Erythroblast (primary cell): ENCODE measurements at regions not wholly inside any gene's neighbourhood (a gene's known extent, or its start where the extent isn't known, plus 50 kb on each side); places are given as distances from the start of the nearest gene placed in this dataset.
"Not testable (repeated sequence)": the region's sequence is repeated elsewhere in the genome, so short reads cannot be mapped to it uniquely, and the experiment has no call there.

Experiments used
- DNase-seq, 2 experiments: peaks; one replicate each; lab custom pipeline; 2025; lab: John Stamatoyannopoulos, UW
- GATA1 ChIP-seq: IDR thresholded peaks from 2 replicates; pipeline ENCODE4 v1.6.1; 2011; ENCODE audit warnings: low read depth, mild to moderate bottlenecking, control low read depth, low read length, moderate library complexity
- POLR2A ChIP-seq: IDR thresholded peaks from 2 replicates; pipeline ENCODE4 v1.6.1; 2011; ENCODE audit warnings: mild to moderate bottlenecking, low read length

DNA sequence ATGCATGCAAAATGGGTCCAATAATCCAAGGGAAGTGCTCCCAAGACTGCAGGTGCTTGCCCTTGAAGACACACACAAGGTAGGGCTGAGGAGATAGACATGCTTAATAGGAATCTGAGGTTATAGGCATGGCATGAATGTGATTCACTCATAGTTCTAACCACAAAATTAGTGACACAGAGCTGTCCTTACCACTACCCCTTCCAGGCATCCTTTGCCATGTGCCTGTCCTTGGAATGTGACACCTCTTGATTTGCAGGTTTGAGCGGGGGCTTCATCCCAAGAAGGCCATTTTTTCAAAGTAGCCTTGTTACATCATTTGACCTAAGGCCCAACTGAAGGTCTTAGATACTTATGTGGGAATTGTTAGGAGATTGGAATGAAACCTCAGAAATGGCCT lies 112.5 kb downstream of the CCNG2 start:
- DNase-seq: no peak
- TF ChIP-seq GATA1: no peak
- TF ChIP-seq POLR2A: no peak

DNA sequence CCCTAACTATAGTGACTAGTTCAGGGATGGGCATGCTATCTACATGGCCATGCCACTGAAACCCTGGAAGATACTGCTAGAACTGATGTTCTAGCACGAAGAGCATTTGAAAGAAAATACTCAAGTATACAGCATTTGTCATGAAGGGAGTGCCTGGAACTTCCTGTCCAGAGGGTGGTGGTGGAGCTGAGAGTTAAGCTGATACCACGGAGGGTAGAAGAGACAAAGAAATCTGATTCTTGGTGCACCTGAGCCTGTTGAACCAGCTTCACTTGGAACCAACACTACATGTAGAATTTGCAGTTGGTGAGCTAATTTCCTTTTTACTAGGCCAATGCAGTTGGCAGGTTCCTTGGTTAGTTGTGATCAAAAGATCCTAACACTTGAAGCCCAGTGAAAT lies 116.4 kb downstream of the CCNG2 start:
- DNase-seq: no peak
- TF ChIP-seq GATA1: no peak
- TF ChIP-seq POLR2A: no peak

DNA sequence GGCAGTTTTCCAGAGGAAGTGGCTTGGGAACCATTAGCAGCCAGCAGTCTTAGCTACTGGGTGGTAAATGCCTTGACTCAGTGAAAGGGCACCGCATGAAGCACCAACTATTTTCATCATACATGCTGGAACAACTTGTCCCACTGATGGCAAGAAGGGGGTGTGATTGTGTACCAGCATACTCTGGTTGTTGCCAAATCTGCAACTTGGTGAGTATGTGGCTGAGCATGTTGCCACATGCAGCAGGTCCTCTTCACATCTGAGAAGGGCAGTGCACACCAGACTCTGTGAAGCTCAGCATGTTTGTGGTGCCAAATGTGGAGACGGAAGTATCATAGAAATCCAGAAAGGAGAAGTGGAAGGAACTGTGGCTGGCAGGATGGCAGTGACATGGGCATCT lies 122.1 kb downstream of the CCNG2 start:
- DNase-seq: not testable (repeated sequence)

DNA sequence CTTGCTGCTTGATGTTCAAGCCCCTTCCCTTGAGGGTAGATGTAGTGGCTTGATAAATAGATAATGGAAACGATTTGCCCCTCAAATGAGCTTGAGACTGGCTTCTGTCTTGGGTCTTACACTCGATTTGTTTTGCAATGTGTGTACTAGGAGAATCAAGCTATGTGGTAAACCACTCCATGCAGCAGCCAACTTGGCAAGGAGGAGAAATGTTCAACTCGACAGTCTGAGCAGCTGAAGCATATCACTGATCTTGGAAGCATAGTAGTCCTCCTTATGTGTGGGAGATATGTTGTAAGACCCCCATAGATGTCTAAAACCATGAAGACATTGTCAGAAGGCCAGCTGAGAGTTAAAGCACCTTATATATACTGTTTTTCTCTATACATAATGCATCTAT lies 125.3 kb downstream of the CCNG2 start:
- TF ChIP-seq GATA1: no peak
- TF ChIP-seq POLR2A: no peak
- DNase-seq: no peak

DNA sequence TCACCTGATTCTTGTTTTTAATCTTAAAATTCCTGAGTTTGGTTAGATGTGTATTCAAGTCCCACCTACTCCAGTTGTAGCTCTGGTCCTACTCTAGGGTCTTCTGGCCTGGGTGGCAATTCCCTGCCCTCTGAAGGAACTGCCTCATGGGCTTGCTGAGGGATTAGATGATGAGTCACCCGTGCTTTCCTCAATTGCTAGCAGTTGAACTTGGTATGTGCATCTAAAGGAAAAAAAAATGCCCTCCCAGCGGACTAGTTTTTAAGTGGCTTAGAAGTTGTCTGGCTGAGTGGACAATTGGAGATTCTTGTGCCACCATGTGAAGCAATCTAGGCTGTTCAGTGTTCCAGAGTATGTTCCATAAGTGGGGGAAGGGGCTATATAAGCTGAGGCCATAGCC lies 127.0 kb downstream of the CCNG2 start:
- DNase-seq: no peak
- TF ChIP-seq GATA1 (no peak), POLR2A (no peak)

DNA sequence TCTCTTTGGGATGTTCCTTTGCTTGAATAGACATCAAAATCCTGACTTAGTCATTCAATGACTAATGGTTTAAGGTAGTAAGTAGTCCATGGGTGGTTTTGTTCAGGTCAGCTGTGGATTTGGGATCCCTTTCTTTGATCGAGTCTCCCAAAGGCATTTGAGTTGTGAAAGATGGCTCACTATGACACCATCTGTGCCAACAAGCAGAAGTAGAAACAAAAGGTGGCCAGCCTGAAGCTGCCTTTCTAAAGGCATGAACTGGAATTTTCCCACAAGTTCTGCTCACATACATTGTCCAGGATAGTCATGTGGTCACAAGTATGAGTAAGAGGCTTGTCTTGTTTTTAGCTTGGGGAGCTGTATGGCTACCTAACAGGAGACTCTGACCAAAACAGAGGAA lies 129.9 kb downstream of the CCNG2 start:
- DNase-seq: no peak
- TF ChIP-seq GATA1: no peak
- no peak for TF ChIP-seq POLR2A

DNA sequence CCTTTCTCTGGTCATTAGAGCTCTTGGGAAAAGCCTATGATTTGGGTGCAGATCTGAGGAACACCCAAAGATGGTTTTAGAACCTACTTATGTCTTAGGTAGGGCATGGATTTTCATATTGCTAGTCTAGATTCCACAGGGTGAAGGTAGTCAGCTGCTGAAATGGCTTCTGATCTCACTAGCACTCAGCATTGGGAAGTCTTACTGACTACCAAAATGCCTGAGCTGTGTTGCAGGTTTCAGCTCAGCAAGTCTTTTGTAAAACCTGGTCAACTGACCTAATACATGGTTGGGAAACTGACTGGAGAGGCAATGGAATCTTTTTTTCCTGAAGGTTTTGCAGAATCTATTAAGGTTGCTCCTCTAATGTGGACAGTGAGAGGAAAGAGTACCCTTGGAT lies 136.4 kb downstream of the CCNG2 start:
- no peak for DNase-seq
- TF ChIP-seq GATA1 (no peak), POLR2A (no peak)

DNA sequence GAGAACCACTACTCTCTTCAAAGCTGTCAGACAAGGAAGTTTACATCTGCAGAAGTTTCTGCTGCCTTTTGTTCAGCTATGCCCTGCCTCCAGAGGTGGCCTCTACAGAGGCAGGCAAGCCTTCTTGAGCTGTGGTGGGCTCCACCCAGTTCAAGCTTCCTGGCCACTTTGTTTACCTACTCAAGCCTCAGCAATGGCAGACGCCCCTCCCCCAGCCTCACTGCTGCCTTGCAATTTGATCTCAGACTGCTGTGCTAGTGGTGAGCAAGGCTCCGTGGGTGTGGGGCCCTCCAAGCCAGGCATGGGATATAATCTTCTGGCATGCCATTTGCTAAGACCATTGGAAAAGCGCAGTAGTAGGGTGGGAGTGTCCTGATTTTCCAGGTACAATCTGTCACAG lies 144.0 kb downstream of the CCNG2 start:
- not testable (repeated sequence) for DNase-seq

DNA sequence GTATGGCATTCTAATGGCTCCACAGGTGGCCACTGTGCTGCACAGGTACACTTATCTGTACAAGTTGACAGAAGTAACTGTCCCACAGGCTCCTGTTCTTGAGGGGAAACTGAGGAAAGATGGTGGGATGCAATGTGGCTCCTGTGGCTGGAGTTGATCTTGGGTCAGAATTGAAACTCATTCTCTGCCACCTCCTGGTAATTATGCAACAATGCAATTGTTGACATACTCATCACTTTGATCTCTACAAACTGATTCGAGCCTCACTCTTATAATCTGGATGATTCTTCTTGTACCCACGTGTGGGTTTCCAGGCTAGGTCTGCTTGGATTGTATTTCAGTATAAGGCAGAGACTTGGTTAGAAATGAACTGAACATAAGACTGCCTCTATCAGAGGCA lies 148.8 kb downstream of the CCNG2 start:
- no peak for TF ChIP-seq POLR2A
- TF ChIP-seq GATA1: no peak
- DNase-seq: no peak

DNA sequence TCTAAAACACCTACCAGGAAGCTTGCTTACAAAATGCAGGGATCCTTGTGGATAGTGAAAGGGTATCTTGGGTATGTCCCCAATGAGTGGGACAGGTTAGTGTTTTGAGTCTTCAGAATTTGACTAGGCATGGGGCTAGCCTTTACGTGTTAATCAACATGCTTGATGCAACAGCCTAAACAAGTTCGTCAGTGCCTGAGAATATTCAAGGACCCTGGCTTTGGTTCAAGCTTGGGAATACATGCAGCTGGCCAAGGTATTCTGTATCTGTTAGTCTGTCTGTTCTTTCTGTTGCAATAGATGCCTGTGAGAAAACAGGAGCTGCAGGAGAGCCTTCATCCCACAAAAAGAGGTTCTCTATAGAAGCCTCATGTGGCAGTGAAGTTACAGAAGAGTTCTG lies 149.5 kb downstream of the CCNG2 start:
- TF ChIP-seq POLR2A: no peak
- no peak for TF ChIP-seq GATA1
- no peak for DNase-seq

DNA sequence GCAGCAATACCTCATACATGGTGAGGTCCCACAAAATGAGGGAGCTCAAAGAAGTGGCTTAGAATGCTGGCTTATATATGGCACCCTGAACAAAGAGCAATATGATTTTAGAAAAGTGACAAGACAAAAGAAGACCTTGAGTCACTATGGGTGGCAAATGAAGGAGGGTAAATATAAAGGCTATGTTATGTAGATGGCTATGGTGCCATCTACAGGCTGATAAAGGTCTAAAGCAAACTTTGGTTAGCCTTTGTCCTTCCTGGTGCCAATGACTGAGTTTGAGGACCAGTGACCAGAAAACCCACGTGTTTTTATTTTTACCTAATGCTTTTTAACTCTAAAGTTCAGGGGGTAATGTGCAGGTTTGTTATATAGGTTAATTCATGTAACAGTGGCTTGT lies 151.8 kb downstream of the CCNG2 start:
- no peak for TF ChIP-seq GATA1
- no peak for TF ChIP-seq POLR2A
- DNase-seq: peak; percentile 16 to 28

DNA sequence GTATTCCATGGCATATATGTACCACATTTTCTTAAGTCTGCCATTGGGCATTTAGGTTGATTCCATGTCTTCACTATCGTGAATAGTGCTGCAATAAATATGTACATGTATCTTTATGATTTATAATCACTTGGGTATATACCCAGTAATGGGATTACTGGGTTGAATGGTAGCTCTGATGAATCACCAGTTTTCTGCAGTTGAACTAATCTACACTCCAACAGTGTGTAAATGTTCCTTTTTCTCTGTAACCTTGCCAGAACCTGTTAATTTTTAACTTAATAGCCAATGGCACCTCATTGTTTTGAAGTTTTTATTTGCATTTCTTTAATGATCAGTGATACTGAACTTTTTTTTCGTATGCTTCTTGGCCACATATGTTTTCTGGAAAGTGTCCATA lies 152.5 kb downstream of the CCNG2 start:
- TF ChIP-seq GATA1: no peak
- no peak for TF ChIP-seq POLR2A
- DNase-seq: no peak

DNA sequence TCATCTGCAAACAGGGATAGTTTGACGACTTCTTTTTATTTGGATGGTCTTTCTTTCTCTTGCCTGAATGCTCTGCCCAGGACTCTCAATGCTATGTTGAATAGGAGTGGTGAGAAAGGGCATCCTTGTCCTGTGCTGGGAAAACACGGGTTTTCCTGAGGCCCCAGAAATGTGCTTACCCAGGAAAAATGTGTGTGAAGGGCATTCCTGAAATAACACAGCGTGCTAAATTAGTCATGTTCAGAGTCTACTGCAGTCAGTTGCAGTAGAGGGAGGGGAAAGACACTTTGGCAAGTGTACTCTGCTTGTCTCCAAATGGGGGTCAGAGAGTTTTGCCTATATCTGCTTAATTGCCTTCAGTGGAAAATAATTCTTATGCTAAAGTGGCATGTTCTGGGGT lies 153.9 kb downstream of the CCNG2 start:
- TF ChIP-seq GATA1 (no peak), POLR2A (no peak)
- DNase-seq: no peak

DNA sequence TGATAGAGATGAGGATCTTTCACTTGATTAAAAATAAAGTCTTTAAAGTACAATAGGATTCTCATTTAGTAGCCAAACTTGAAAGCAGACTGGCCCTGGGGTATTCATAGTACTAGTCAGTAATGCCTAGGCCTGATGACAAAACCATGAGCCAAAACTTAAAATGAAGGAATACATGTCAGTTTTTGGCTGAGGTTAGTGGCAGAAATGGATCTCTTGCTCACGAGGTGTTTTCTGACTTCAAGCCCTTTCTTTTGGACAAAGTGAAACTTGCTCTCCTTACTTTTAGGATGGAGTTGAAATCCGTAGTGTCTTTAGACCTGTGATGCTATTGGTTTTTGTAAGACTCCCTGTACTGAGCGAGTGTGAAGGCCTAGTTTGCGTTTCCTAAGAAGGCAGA lies 157.7 kb downstream of the CCNG2 start:
- no peak for DNase-seq
- TF ChIP-seq GATA1 (no peak), POLR2A (no peak)

DNA sequence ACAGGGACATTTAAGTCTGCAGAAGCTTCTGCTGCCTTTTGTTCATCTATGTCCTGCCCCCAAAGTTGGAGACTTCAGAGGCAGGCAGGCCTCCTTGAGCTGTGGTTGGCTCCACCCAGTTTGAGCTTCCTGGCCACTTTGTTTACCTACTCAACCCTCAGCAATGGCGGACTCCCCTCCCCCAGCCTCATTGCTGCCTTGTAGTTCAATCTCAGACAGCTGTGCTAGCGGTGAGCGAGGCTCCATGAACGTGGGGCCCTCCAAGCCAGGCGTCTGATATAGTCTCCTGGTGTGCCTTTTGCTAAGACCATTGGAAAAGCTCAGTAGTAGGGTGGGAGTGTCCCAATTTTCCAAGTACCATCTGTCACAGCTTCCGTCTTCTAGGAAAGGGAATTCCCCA lies 170.1 kb downstream of the CCNG2 start:
- no peak for DNase-seq
- no peak for TF ChIP-seq POLR2A
- no peak for TF ChIP-seq GATA1

DNA sequence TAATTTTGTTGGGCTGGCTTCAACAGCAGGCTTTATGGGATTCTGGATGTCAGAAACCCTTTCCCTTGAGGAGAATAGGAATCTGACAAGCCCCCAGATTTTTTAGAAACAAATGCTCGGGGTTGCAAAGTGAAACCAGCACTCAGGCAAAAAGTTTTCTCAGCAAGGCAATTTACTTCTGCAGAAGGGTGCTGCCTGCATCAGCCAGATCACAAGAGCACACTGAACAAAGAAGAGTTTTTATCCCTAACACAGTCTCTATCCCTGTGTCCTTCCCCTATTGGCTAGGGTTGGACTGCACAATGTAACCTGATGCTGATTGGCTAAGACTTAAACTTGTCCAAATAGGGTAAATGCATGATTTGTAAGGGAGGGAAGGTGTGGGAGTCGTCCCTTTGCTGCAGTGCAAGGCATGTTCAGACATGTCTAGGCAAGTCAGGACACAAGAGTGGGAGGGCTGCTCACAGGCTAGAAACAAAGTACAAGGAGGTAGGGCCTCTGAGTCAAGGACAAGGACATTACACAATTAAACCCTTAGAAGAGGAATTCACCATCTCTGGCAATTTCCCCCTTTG lies 175.8 kb downstream of the CCNG2 start:
- no peak for DNase-seq
- TF ChIP-seq GATA1 (no peak), POLR2A (no peak)
